Ammon's horn (tissue), 1 donor: ENCODE measurements at regions not wholly inside any gene's neighbourhood (a gene's known extent, or its start where the extent isn't known, plus 50 kb on each side); places are given as distances from the start of the nearest gene placed in this dataset.
"Not testable (repeated sequence)": the region's sequence is repeated elsewhere in the genome, so short reads cannot be mapped to it uniquely, and the experiment has no call there.

ENCODE experiments used
- DNase-seq: peaks from one replicate; pipeline ENCODE4 v3.0.0-alpha.2; 2016; ENCODE audit warnings: low spot score

DNA sequence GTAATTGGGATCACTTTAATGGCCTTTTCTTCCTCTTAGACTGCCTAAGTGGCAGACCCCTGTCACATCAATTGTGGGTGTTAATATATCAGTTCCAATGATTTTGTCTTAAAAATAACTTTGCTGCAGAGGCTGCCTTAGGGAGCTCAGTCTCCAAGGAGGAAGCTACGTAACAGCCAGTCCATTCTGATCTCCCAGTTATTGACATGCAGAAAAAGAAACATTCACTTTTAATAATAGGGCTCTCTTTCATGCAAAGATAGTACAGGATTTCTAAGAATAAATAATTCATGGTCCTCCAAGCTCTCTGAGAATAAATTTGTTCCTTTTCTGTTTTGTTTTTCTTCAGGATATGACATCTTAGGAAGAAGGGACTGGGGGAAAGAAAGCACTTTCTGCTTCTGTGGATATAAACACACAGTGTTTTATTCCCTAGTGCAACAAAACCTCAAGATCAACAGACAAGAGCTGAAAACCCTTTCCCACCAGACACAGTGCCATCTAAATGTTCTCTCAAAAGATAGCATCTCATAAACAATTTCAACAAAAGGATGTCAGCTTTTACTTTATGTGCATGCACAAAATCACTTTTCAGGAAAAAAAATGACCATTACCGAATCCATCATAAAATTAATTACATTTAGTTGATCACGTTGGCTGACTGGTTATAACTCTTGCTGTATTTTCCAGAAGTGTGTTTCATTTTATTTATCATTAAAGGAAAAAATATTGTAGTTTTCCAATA is 372.4 kb upstream of the SLC7A11 start:
- no peak for DNase-seq

DNA sequence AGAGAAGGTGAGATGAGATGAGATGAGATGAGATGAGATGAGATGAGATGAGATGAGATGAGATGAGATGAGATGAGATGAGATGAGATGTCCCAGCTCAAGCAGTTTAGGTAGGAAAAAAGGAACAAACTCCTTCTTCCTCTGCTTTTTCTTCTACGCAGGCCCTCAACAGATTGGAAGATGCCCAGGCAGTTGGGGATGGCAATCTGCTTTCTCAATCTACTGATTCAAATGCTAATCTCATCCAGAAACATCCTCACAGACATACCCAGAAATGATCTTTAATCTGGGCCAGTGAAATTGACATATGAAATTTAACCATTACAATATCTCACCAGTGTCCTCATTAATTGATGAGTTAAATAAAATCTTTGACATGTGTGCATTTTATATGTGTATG is 370.3 kb upstream of the SLC7A11 start:
- no peak for DNase-seq

DNA sequence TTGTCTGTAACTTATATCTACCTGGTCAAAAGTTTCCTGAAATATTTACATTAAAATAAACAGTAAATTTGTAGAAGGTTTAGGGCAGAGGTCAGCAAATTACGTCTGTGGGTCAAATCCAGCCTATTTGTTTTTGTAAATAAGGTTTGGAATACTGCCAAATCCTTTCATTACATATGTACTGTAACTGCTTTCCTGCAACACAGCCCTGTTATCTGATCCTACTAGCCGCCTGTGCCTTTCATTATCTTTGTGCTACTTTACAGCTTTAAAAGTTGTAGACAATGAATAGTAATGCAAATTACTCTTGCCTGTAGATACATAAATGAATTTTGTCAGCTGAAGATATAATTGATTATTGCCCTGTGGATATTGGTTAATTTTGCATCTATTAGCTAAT is 369.6 kb upstream of the SLC7A11 start:
- no peak for DNase-seq

DNA sequence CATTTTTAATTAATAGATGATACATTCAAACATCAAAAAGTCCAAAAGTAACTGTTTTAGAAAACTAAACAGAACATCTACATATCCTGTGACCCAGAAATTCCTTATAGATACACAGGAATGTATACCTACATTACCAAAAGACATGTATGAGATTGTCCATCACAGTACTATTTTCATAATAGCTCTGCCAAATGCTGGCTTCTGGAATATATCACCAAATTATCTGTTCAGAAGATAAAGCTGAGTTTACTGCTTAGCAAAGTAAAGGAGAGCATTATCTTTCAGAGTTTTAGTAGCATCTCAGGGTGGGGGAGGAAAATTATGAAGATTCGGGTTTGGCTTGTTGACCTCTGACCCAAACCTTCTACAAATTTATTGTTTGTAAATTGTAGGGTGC is 368.9 kb upstream of the SLC7A11 start:
- DNase-seq: no peak

DNA sequence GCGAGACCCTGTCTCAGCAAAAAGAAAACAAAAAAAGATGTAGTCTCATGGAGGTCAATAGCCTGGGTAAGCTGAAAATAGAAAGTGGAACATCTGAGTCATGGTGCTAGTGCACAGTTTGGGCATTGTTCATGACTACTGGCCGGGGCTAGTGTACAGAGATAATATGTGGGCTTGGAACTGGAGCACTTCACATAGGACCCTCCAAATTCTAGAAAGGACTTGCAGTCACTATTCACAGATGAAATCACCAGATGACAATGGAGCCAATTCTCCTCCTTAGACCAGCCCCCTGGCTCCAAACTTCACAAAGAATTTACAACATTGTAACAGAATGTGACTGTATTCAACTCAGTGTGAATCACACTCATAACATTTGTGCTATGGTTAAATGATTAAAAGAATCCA is 367.8 kb upstream of the SLC7A11 start:
- DNase-seq: peak; percentile 10

DNA sequence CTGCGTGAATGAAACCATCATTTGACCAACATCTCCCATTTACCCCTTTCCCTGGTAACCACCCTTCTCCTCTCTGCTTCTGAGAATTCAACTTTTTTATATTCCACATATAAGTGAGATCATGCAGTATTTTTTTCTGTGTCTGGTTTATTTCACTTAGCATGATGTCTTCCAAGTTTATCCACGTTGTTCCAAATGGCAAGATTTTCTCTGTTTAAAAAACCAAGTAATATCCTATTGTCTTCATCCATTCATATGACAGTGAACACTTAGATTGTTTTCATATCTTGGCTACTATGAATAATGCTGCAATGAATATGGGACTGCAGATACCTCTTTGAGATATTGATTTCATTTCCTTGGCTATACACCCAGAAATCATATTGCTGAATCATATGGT is 362.4 kb upstream of the SLC7A11 start:
- no peak for DNase-seq

DNA sequence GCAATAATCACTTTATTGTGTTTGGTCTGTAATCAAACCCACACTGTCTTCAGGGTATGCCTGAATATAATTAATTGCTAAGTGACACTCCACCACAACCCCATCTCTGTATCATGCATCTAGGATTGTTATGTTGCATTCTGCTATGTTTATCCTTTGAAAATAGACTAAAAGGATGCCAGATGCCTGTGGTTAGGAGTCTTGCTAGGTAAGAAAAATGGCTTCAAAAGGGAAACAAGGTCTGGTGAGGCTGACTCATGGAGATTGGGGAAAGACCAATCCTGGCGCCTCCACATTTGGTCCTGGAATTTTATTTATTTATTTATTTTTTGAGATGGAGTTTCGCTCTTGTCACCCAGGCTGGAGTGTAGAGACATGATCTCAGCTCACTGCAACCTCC is 360.5 kb upstream of the SLC7A11 start:
- DNase-seq: no peak

DNA sequence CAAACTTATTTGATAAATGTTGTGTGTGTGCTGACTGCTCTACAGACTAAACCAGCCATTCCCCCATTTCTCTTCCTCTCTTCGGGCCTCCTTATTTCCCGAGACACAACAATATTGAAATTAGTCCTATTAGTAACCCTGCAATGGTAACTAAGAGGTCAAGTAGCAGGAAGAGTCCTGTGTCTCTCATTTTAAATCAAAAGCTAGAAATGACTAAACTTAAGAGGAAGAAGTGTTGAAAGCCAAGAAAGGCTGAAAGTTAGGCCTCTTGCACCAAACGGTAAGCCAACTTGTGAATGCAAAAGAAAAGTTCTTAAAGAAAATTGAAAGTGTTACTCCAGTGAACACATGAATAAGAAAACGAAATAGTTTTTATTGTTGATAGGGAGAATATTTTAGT is 357.8 kb upstream of the SLC7A11 start:
- no peak for DNase-seq

DNA sequence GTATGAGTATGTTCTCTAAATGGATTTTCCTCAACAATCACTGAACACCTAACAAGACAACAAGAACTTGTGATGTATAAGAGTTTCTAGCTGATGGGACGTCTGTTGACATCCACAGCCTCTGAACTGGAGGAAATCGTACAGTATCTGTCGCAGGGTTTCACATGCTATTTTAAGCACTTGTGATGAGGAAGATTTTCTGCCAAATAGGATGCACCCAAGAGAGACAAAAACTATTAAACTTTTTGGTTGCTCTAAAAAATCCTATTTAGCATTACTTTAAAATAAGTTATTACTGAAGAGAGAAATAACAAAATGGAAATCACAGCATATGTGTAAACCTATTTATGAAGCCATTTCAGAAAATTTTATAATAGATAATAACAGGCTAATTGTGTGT is 356.1 kb upstream of the SLC7A11 start:
- no peak for DNase-seq

DNA sequence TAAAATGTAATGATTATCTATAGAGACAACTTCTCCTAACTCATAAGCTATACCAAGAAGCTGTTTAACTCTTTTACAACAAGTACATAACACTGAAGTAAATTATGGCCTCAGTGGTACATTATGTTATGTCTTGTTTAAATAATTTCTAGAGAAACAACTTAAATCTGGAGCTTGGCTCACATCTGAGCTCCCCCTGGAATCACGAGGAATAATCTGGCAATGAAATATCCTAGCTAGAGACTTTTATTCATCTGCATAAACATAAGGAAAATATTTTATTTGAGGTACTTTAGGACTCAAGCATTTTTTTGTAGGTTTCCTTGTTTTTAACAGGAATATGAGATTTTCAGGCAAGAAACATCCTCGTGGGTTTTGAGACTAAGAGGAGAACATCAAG is 354.7 kb upstream of the SLC7A11 start:
- DNase-seq: no peak

DNA sequence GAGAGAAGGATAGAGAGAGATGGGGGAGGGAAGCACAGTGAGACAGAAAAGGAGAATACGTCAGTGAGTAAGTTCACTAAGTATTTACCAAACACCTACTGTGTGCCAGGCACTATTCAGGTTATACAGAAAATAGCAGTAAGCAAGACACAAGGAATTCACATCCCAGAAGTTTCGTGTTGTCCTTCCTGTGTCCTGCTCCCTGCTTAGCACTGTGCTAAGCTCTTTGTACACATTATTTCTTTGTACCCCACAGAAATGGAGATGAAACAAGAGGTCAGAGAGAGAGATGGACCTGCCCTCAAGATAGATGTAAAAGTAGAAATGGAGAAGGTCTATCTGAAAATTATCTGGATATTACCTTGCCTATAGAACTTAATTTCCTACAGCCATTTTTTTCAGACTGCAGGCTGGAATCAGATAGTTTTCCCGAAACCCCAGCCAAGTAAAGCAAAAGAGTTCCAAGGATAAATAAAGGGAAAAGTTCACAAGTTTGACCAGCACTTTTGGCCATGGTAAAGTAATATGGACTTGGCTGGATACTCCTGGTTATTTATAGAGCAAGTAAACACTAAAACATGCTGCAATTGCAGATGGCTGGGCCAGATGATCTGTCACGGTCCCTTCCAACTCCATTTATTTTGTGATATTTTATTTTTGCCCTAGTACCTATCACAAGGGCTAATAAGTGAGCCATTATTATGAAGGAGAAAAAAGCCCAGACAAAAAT is 353.7 kb upstream of the SLC7A11 start:
- DNase-seq: no peak

DNA sequence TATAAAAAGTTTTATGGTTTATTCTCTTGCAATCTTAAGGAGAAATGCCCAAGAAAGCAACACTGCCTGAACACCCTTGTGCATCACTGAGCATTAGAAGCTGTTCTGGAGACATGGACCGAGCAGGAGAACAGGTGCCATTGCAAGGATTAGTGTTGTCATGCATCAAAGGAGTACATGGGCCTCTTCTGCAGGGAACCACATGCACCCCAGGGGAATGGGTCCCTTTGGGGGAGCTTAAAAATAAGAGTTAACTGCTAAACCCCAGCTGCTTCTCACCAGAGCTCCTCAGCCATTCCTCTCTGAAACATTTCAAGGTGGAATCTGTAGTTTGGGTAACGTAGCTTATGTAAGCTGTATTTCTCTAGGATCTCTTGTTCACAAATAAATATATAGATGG is 353.0 kb upstream of the SLC7A11 start:
- no peak for DNase-seq

DNA sequence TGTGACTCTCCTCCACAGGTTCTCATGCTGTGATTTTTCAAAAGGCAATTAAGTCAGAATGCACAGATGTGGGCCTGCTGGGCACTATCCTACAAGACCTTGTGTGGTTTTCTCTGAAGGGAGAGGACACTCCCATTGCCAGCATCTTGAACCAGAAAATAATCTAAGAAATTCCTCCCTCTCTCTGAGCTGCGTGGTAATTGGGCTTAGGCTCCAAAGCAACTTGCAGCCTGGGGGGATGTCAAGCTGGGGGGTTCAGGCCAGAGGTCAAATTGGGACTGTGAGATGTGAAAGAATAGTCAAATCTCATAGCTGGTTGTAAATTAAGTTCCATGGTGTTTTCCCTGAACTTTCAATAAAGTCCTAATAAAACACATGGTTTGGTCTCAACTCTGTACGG is 350.6 kb upstream of the SLC7A11 start:
- no peak for DNase-seq

DNA sequence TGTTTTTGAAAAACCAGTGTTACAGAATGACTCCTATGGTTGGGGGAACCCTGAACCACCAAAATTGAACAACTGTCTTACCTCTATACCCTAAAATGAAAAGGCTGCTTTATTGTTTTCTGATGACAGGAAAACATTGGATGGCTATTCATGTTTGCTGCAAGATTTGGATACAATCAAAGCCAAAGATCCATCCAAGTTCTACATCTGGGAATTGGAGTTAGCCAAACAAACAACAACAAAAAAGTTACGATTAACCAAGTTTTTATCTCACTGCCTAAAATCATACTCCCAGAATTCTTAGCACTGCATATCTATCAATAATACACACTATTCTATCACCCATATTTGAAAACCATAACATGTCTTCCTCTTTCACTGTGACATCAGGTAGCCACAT is 349.7 kb upstream of the SLC7A11 start:
- no peak for DNase-seq

DNA sequence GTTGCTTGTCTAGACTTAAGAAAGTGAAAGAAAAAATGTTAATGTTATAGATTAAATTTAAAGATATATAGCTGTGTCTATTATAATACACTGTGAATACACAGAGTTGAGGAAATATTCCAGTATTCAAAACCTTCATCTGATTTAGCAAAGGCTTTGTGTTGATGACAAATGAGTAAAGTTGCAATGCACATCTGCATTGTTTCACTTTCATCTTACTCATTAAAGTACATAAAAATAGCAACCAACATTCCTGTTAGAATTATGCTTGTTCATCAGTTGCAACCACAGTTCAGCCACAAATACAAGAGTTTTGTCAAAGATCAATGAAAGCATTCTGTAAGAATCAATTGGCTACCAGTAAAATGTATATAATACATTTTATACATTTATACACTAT is 346.4 kb upstream of the SLC7A11 start:
- DNase-seq: no peak

DNA sequence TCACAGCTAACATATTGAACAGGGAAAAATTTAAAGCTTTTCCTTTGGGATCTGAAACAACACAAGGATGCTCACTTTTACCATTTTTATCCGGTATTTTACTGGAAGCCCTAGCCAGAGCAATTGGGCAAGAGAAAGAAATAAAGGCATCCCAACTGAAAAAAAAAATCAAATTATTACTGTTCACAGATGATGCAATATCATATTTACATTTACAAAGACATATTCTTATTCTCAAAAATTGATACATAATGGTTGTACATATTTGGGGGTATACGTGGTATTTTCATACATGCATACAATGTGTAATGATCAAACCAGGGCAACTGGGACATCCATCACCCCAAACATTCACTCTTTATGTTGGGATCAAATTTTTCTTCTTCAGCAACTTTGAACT is 337.0 kb upstream of the SLC7A11 start:
- no peak for DNase-seq

DNA sequence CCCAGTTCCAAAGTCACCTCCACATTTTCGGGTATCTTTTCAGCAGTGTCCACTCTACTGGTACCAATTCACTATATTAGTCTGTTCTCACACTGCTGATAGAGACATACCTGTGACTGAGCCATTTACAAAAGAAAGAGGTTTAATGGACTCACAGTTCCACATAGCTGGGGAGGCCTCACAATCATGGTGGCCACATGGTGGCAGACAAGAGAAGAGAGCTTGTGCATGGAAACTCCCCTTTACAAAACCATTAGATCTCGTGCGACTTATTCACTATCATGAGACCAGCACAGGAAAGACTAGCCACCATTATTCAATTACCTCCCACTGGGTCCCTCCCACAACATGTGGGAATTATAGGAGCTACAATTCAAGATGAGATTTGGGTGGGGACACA is 335.7 kb upstream of the SLC7A11 start:
- DNase-seq: not testable (repeated sequence)

DNA sequence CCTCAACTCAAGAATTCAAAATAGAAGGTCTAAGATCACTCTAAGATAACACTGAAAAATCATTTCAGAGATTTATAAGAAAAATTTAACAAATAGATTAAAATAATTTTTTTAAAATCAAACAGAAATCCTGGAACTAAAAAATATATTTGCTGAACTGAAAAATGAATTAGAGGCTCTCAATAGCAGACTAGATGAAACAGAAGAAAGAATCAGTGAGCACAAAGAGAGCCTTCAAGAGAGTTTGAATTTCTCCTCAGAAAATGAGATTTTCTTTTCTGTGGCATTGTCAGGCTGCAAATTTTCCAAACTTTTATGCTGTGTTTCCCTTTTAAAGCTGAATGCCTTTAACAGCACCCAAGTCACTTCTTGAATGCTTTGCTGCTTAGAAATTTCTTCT is 335.0 kb upstream of the SLC7A11 start:
- no peak for DNase-seq

DNA sequence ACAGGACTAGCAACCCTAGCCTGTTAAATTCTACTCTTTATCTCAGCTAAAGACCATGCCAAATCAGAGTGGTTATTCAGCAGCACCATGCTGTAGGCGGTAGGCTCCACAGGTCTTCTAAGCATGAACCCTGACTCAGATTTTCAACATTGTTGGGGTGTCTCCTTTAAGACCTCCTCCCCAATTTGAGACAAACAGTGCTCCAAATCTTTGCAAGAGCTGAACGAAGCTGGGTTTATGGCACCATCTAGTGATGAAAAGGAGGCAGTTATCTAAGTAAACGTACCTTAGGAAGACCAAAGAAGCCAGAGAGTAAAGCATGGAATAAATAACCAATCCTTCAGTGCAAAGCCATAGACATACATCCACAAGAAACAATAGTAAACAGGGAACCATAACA is 334.5 kb upstream of the SLC7A11 start:
- DNase-seq: no peak

DNA sequence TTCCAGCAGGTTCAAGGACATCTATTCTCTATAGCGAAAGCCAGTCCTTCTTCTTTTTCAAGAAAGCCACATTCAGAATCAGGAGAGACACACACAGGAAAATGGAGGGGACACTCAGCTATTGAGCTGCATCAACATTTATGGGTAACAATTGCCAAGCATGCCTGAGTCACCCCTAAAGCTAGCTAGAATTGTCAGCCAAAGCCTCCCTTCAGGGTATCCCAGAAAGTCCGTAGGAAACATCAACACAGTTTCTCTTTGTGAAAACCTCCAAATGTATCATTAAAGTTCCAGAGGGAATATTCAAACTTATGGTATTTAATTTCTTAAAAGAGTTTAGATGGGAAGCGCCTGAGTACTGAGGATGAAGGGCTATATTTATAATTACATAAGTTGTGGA is 331.1 kb upstream of the SLC7A11 start:
- no peak for DNase-seq

DNA sequence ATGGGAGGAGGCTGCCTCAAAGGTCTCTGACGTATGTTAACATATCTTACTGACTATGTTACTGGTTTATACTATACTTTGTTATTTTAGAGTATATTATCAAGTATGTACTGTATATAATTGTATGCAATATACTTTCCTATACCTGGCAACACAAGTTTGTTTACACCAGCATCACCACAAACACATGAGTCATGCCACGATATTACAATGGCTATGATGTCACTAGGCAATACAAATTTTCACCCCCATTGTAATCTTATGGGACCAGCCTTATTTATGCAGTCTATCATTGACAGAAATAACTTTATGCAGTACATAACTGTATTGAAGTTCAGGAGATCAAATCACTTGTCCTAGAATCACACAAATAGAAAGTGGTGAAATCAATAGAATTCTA is 329.9 kb upstream of the SLC7A11 start:
- DNase-seq: no peak

DNA sequence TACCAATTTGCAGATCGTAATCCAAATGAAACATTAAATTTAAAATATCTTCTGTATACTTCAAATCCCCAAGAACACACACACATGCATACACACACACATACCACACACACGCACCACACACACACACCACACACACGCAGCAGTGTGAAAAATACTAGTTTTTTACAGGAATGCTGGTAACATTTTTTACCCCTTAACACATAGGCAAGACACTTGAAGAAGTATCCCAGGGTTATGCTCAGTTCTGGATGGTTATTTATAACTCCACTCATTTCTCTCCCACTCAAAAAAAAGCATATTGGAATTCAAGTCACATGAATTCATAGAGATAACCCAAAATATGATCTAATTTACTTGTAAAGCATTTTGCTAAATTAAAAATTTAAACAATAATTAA is 325.5 kb upstream of the SLC7A11 start:
- no peak for DNase-seq

DNA sequence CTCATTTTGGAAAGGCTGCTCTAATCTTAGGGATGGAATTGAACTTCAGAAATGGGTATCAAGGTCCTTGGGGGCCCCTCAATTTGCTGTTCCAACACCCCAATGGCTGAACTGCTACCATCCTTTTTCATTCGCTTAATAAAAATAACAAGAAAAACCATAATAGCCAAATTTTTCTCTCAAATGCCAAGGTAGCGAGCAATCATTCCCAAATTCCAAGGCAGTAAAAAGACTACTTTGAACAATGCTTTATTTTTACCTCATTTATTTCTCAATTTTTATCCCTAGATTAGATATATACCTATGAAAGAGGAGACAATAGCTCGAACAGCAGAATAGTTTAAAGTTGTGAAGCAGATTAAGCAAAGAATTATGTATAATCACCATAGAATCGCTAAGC is 323.4 kb upstream of the SLC7A11 start:
- DNase-seq: no peak

DNA sequence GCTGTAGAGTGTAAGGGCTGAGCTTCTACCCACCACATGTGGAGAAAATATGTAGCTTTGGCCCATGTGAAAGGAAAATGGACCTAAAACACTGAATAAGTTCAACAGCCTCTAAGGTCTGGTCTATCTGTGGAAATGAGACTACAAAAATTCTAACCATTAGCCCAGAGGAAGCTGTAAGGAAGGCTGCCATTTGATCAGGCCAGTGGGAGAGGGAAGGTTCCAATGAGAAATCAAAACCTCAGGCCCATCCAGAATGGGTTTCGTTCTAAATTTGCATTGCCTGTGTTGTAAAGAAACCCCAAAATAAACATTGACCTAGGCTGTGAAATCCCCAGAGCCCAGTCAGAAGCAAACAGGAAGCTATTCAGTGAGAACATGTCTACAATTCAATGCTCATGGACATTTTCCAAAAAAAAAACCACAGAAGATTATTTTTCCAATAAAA is 320.4 kb upstream of the SLC7A11 start:
- no peak for DNase-seq
